ENCODE measurements at regions not wholly inside any gene's neighbourhood (a gene's known extent, or its start where the extent isn't known, plus 50 kb on each side); places are given as distances from the start of the nearest gene placed in this dataset.
A peak's percentile ranks its signal among the peaks of the same experiment; 100 is the strongest.

DNA sequence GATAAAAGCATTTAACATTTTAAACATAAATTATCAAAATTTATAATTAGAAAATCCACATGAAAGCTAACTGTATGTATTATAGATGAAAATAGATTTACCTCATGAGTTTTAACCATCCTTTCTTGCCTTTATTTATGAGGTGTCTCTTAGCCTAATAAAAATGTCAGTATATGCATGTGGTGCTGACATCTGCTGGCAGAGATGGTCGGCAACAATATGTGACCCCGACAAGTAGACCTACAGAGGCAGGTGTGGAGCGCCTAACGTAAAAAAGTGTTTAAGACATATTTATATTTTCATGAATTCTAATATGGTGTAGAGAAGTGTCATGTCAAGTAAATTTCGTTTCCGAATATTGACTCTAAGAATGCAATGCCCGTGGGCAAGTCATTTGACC, 149.0 kb upstream of the FUT9 start:
- DNase-seq (no peak), ATAC-seq (no peak)
- TF ChIP-seq, protein P1, sequence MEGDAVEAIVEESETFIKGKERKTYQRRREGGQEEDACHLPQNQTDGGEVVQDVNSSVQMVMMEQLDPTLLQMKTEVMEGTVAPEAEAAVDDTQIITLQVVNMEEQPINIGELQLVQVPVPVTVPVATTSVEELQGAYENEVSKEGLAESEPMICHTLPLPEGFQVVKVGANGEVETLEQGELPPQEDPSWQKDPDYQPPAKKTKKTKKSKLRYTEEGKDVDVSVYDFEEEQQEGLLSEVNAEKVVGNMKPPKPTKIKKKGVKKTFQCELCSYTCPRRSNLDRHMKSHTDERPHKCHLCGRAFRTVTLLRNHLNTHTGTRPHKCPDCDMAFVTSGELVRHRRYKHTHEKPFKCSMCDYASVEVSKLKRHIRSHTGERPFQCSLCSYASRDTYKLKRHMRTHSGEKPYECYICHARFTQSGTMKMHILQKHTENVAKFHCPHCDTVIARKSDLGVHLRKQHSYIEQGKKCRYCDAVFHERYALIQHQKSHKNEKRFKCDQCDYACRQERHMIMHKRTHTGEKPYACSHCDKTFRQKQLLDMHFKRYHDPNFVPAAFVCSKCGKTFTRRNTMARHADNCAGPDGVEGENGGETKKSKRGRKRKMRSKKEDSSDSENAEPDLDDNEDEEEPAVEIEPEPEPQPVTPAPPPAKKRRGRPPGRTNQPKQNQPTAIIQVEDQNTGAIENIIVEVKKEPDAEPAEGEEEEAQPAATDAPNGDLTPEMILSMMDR (IDR thresholded peaks at IDR 0.05): peak in 7 of 9 donors; percentile 16 to 55 (median 38)
- Histone ChIP-seq H3K27ac (no peak overlapping the region), H3K27me3 (no peaks in the 10 kb centered on the region), H3K4me3 (no peak overlapping the region), H3K36me3 (no peaks in the 10 kb centered on the region), H3K4me1 (no peaks in the 10 kb centered on the region), H3K9me3 (no peaks in the 10 kb centered on the region)
- intact Hi-C loops (cut with DNase I): loop anchor here in 2 of 10 donors (5.0 kb wide), 1 partner anchor 434 kb away; no protein-coding TSS in a partner anchor
- WGBS, 2 donors: 30 to 32% methylated on average over 7 of the region's 7 CpGs

GRCh38 chr6:95867205-95867604, 148.6 kb upstream of the FUT9 start:
- no peak for DNase-seq
- intact Hi-C loops (cut with DNase I): loop anchor here in 2 of 10 donors (5.0 kb wide), 1 partner anchor 435 kb away; no protein-coding TSS in a partner anchor
- H3K9me3 ChIP-seq: no peaks in the 10 kb centered on the region
- ATAC-seq: no peak
- TF ChIP-seq, protein P1 (IDR thresholded peaks at IDR 0.05): no peak
- no peaks in the 10 kb centered on the region for H3K36me3 ChIP-seq
- no peak overlapping the region for H3K27ac ChIP-seq
- WGBS, 2 donors: 38 to 42% methylated on average over 5 of the region's 5 CpGs
- no peak overlapping the region for H3K4me3 ChIP-seq
- H3K4me1 ChIP-seq: no peaks in the 10 kb centered on the region
- H3K27me3 ChIP-seq: no peaks in the 10 kb centered on the region

DNA sequence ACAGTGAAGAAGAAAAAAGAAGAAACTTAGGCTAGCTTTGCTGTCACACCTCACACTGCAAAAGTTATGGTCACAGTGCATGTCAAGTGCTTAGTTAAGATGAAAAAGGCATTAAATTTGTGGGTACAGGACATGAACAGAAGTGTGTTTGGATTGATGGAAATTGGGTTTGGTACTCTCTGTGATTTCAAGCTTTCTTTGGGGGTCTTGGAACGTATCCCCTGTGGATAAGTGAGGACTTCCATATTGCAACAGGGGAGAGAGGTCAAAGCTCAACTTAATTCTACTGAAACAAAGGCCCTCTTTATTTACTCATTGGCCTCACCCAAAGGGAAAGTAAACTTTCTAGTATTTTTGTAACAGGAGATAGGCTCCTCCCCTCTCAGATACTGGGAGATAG, 138.3 kb upstream of the FUT9 start:
- Histone ChIP-seq H3K27me3 (no peaks in the 10 kb centered on the region), H3K27ac (no peak overlapping the region), H3K9me3 (no peaks in the 10 kb centered on the region), H3K36me3 (no peaks in the 10 kb centered on the region), H3K4me1 (no peaks in the 10 kb centered on the region), H3K4me3 (no peak overlapping the region)
- WGBS, 2 donors: 48 to 56% methylated on average over 1 of the region's 1 CpG
- TF ChIP-seq, protein P1 (IDR thresholded peaks at IDR 0.05): no peak
- DNase-seq (no peak), ATAC-seq (no peak)
- intact Hi-C loops (cut with DNase I): no loop called here

DNA sequence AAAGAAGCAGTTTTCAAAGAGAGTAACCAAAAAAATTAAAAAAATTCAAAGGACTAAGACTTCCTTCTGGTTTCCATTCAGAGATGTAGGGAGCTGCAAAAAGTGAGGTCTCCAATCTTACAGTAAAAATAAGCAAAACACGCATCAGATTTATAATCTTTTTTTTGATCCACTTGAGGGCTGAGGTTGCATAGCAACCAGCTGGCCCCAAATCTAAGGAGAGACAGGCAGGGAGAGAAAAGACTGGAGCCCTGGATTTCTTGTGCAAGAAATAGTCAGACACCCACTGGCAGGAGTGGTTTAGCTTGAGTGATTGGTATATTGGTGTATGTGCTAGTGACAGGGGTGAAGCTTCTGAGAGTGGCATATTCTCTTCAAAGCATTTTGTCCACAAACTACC, 135.9 kb upstream of the FUT9 start:
- Histone ChIP-seq H3K4me3 (no peak overlapping the region), H3K4me1 (no peaks in the 10 kb centered on the region), H3K27me3 (no peaks in the 10 kb centered on the region), H3K36me3 (no peaks in the 10 kb centered on the region), H3K9me3 (no peaks in the 10 kb centered on the region), H3K27ac (no peak overlapping the region)
- 78 to 84% methylated on average over 1 of the region's 1 CpG for WGBS, 2 donors
- ATAC-seq (no peak), DNase-seq (no peak)
- intact Hi-C loops (cut with DNase I): no loop called here
- TF ChIP-seq, protein P1 (IDR thresholded peaks at IDR 0.05): no peak

Data from heart right ventricle (tissue), 16 donors.